Thoracic aorta (tissue), 2 donors: ENCODE measurements at regions not wholly inside any gene's neighbourhood (a gene's known extent, or its start where the extent isn't known, plus 50 kb on each side); places are given as distances from the start of the nearest gene placed in this dataset.
"Not testable (repeated sequence)": the region's sequence is repeated elsewhere in the genome, so short reads cannot be mapped to it uniquely, and the experiment has no call there.

Source experiments
- ATAC-seq: fragments of 150-250 bp; one replicate; pipeline ENCODE4 v1.8.0; 2017; ENCODE audit warnings: low read depth; ENCODE audit not compliant: insufficient number of reproducible peaks, low FRiP score
- DNase-seq: peaks from one replicate; pipeline ENCODE4 v3.0.0-alpha.2; 2020; ENCODE audit warnings: low spot score
- H3K27ac ChIP-seq, 2 donors: fragments of 200-600 bp; sonication (generic); 1 replicate in 1 of 2; 2 replicates in 1 of 2; pipeline ENCODE4 v1.5.1; 2016; ENCODE audit warnings: mild to moderate bottlenecking in 2 of 2, moderate library complexity in 2 of 2
- H3K27me3 ChIP-seq: fragments of 200-600 bp; sonication (generic); replicated peaks from 2 replicates; pipeline ENCODE4 v1.6.0; 2016; ENCODE audit warnings: mild to moderate bottlenecking; ENCODE audit not compliant: insufficient read depth
- H3K36me3 ChIP-seq: fragments of 200-600 bp; sonication (generic); one replicate; pipeline ENCODE4 v1.5.1; 2016
- H3K4me1 ChIP-seq, 2 donors: fragments of 200-600 bp; sonication (generic); 1 replicate in 1 of 2; 2 replicates in 1 of 2; pipeline versions ENCODE4 v1.5.1 to v1.6.0; 2016; ENCODE audit warnings: low read depth in 2 of 2, mild to moderate bottlenecking in 1 of 2; ENCODE audit not compliant: control insufficient read depth in 1 of 2
- H3K4me3 ChIP-seq: fragments of 200-600 bp; sonication (generic); 2 replicates; pipeline ENCODE4 v1.5.1; 2016; ENCODE audit warnings: mild to moderate bottlenecking
- H3K9me3 ChIP-seq: fragments of 200-600 bp; sonication (generic); 2 replicates; pipeline ENCODE4 v1.5.1; 2016
- CTCF ChIP-seq: fragments of 200-600 bp; sonication (generic); IDR thresholded peaks from one replicate; pipeline ENCODE4 v1.5.1; 2019; ENCODE audit warnings: antibody characterized with exemption

- ATAC-seq: no peak
- no peaks in the 10 kb centered on the region for H3K27me3 ChIP-seq
- no peaks in the 10 kb centered on the region for H3K9me3 ChIP-seq
- no peak overlapping the region for H3K27ac ChIP-seq
- TF ChIP-seq CTCF: no peak
- DNase-seq: no peak
- no peak overlapping the region for H3K4me3 ChIP-seq
- H3K36me3 ChIP-seq: no peaks in the 10 kb centered on the region
- no peaks in the 10 kb centered on the region for H3K4me1 ChIP-seq
Observed at GRCh38 chr5:167414611-167415010, 876.8 kb upstream of the WWC1 start.

GRCh38 chr5:167415779-167416746, 875.4 kb upstream of the WWC1 start:
- no peak for TF ChIP-seq CTCF
- Histone ChIP-seq H3K4me3 (no peak overlapping the region), H3K9me3 (no peaks in the 10 kb centered on the region), H3K36me3 (no peaks in the 10 kb centered on the region), H3K27ac (no peak overlapping the region), H3K27me3 (no peaks in the 10 kb centered on the region), H3K4me1 (no peaks in the 10 kb centered on the region)
- no peak for ATAC-seq
- DNase-seq: no peak

- Histone ChIP-seq H3K4me1 (no peaks in the 10 kb centered on the region), H3K36me3 (no peaks in the 10 kb centered on the region), H3K27me3 (no peaks in the 10 kb centered on the region), H3K27ac (no peak overlapping the region), H3K4me3 (no peak overlapping the region), H3K9me3 (no peaks in the 10 kb centered on the region)
- TF ChIP-seq CTCF: no peak
- DNase-seq (no peak), ATAC-seq (no peak)
Observed at GRCh38 chr5:167417662-167418061, 873.8 kb upstream of the WWC1 start.

GRCh38 chr5:167425161-167425560, 866.3 kb upstream of the WWC1 start:
- H3K9me3 ChIP-seq: no peaks in the 10 kb centered on the region
- H3K27me3 ChIP-seq: no peaks in the 10 kb centered on the region
- H3K4me1 ChIP-seq: no peaks in the 10 kb centered on the region
- no peak overlapping the region for H3K27ac ChIP-seq
- H3K4me3 ChIP-seq: no peak overlapping the region
- H3K36me3 ChIP-seq: no peaks in the 10 kb centered on the region
- ATAC-seq (no peak), DNase-seq (no peak)
- no peak for TF ChIP-seq CTCF

- TF ChIP-seq CTCF: no peak
- no peak for ATAC-seq
- no peaks in the 10 kb centered on the region for H3K4me1 ChIP-seq
- H3K9me3 ChIP-seq: no peaks in the 10 kb centered on the region
- no peak overlapping the region for H3K27ac ChIP-seq
- no peaks in the 10 kb centered on the region for H3K36me3 ChIP-seq
- H3K27me3 ChIP-seq: no peaks in the 10 kb centered on the region
- no peak for DNase-seq
- H3K4me3 ChIP-seq: no peak overlapping the region
Observed at GRCh38 chr5:167426501-167426900, 864.9 kb upstream of the WWC1 start.

GRCh38 chr5:167427641-167428040, 863.8 kb upstream of the WWC1 start:
- ATAC-seq, H3K36me3 ChIP-seq, DNase-seq, H3K4me3 ChIP-seq, H3K9me3 ChIP-seq, H3K4me1 ChIP-seq, H3K27ac ChIP-seq, H3K27me3 ChIP-seq: not testable (repeated sequence)
